GM21367 (cell line): ENCODE measurements at regions not wholly inside any gene's neighbourhood (a gene's known extent, or its start where the extent isn't known, plus 50 kb on each side); places are given as distances from the start of the nearest gene placed in this dataset.

ENCODE experiments used
- ATAC-seq: cut with Tn5 transposase; IDR thresholded peaks from one replicate; pipeline ENCODE4 v1.9.1; 2021; ENCODE audit not compliant: unreplicated experiment

- no peak for ATAC-seq
These were observed 481.3 kb upstream of the CHAC2 start for GRCh38 chr2:53286345-53286744.

- no peak for ATAC-seq
These were observed 491.9 kb upstream of the CHAC2 start for GRCh38 chr2:53275743-53276142.

- no peak for ATAC-seq
These were observed 499.0 kb upstream of the CHAC2 start for GRCh38 chr2:53268626-53269025.

GRCh38 chr2:53268086-53268485, 499.5 kb upstream of the CHAC2 start:
- ATAC-seq = no peak

GRCh38 chr2:53265544-53266299, 501.9 kb upstream of the CHAC2 start:
- no peak for ATAC-seq

GRCh38 chr2:53260568-53260967, 507.0 kb upstream of the CHAC2 start:
- no peak for ATAC-seq

- ATAC-seq = no peak
These were observed 508.1 kb upstream of the CHAC2 start for GRCh38 chr2:53259395-53260009.

- no peak for ATAC-seq
These were observed 510.3 kb upstream of the CHAC2 start for GRCh38 chr2:53257287-53257686.

- ATAC-seq = no peak
These were observed 514.4 kb upstream of the CHAC2 start for GRCh38 chr2:53253244-53253643.

GRCh38 chr2:53252115-53252514, 515.5 kb upstream of the CHAC2 start:
- ATAC-seq = no peak

- no peak for ATAC-seq
These were observed 519.5 kb upstream of the CHAC2 start for GRCh38 chr2:53247956-53248735.

- no peak for ATAC-seq
These were observed 524.2 kb upstream of the CHAC2 start for GRCh38 chr2:53243430-53243829.

- no peak for ATAC-seq
These were observed 525.5 kb upstream of the CHAC2 start for GRCh38 chr2:53242090-53242489.

- no peak for ATAC-seq
These were observed 531.6 kb upstream of the CHAC2 start for GRCh38 chr2:53235836-53236582.

- ATAC-seq = no peak
These were observed 533.1 kb upstream of the CHAC2 start for GRCh38 chr2:53234548-53234903.

- no peak for ATAC-seq
These were observed 533.7 kb upstream of the CHAC2 start for GRCh38 chr2:53233759-53234547.

GRCh38 chr2:53231908-53232307, 535.7 kb upstream of the CHAC2 start:
- ATAC-seq = no peak

- ATAC-seq = no peak
These were observed 536.9 kb upstream of the CHAC2 start for GRCh38 chr2:53230691-53231090.

- ATAC-seq = no peak
These were observed 540.1 kb upstream of the CHAC2 start for GRCh38 chr2:53227535-53227934.

- no peak for ATAC-seq
These were observed 546.6 kb upstream of the CHAC2 start for GRCh38 chr2:53220969-53221368.

- no peak for ATAC-seq
These were observed 550.4 kb upstream of the CHAC2 start for GRCh38 chr2:53217250-53217649.
